Endothelial cell (in vitro differentiated cells): ENCODE measurements at regions not wholly inside any gene's neighbourhood (a gene's known extent, or its start where the extent isn't known, plus 50 kb on each side); places are given as distances from the start of the nearest gene placed in this dataset.

ENCODE experiments used
- DNase-seq: peaks from one replicate; pipeline ENCODE4 v3.0.0; 2021; ENCODE audit warnings: low spot score
- H3K27ac Mint-ChIP-seq: one replicate; pipeline ENCODE4 v1.8.0; 2021; ENCODE audit warnings: mixed read lengths, inconsistent platforms; ENCODE audit not compliant: unreplicated experiment
- H3K27me3 Mint-ChIP-seq: one replicate; pipeline ENCODE4 v1.8.0; 2021; ENCODE audit warnings: mild to moderate bottlenecking, moderate library complexity, mixed read lengths, inconsistent platforms; ENCODE audit not compliant: unreplicated experiment
- H3K36me3 Mint-ChIP-seq: one replicate; pipeline ENCODE4 v1.8.0; 2021; ENCODE audit warnings: mild to moderate bottlenecking, low read depth, mixed read lengths, inconsistent platforms; ENCODE audit not compliant: unreplicated experiment
- H3K4me1 Mint-ChIP-seq: one replicate; pipeline ENCODE4 v1.8.0; 2021; ENCODE audit warnings: mild to moderate bottlenecking, mixed read lengths, inconsistent platforms; ENCODE audit not compliant: unreplicated experiment
- H3K4me3 Mint-ChIP-seq: one replicate; pipeline ENCODE4 v1.8.0; 2021; ENCODE audit warnings: mild to moderate bottlenecking, mixed read lengths, inconsistent platforms; ENCODE audit not compliant: unreplicated experiment
- H3K9me3 Mint-ChIP-seq: one replicate; pipeline ENCODE4 v1.8.0; 2021; ENCODE audit warnings: mixed read lengths, inconsistent platforms; ENCODE audit not compliant: unreplicated experiment
- CTCF ChIP-seq: fragments of 200-600 bp; sonication (generic); IDR thresholded peaks from one replicate; pipeline ENCODE4 v1.5.0; 2021; ENCODE audit warnings: antibody characterized with exemption; ENCODE audit not compliant: unreplicated experiment

- no peak for TF ChIP-seq CTCF
- no peak for DNase-seq
- Mint-ChIP-seq H3K36me3 (no peaks in the 10 kb centered on the region), H3K27ac (no peak overlapping the region), H3K9me3 (no peaks in the 10 kb centered on the region), H3K4me1 (no peaks in the 10 kb centered on the region), H3K4me3 (no peak overlapping the region), H3K27me3 (no peaks in the 10 kb centered on the region)
Observed at GRCh38 chrX:150158554-150159332, 204.4 kb upstream of the MAMLD1 start.

GRCh38 chrX:150159537-150159936 is 203.6 kb upstream of the MAMLD1 start:
- no peak for DNase-seq
- Mint-ChIP-seq H3K27me3 (no peaks in the 10 kb centered on the region), H3K27ac (no peak overlapping the region), H3K4me3 (no peak overlapping the region), H3K36me3 (no peaks in the 10 kb centered on the region), H3K9me3 (no peaks in the 10 kb centered on the region), H3K4me1 (no peaks in the 10 kb centered on the region)
- no peak for TF ChIP-seq CTCF

- no peak for TF ChIP-seq CTCF
Observed at GRCh38 chrX:150160656-150161055, 202.5 kb upstream of the MAMLD1 start.

GRCh38 chrX:150161193-150161592 is 201.9 kb upstream of the MAMLD1 start:
- no peak for DNase-seq
- Mint-ChIP-seq H3K27me3 (no peaks in the 10 kb centered on the region), H3K9me3 (no peaks in the 10 kb centered on the region), H3K36me3 (no peaks in the 10 kb centered on the region), H3K27ac (no peak overlapping the region), H3K4me3 (no peak overlapping the region), H3K4me1 (no peaks in the 10 kb centered on the region)
- TF ChIP-seq CTCF, result no peak

More at GRCh38 chrX:150160656-150161055, 202.5 kb upstream of the MAMLD1 start:
- Mint-ChIP-seq H3K27ac (no peak overlapping the region), H3K4me1 (no peaks in the 10 kb centered on the region), H3K27me3 (no peaks in the 10 kb centered on the region), H3K36me3 (no peaks in the 10 kb centered on the region), H3K4me3 (no peak overlapping the region), H3K9me3 (no peaks in the 10 kb centered on the region)
- no peak for DNase-seq

GRCh38 chrX:150162141-150162540 is 201.0 kb upstream of the MAMLD1 start:
- DNase-seq, result no peak
- TF ChIP-seq CTCF, result no peak
- no peaks in the 10 kb centered on the region for H3K36me3 Mint-ChIP-seq
- no peaks in the 10 kb centered on the region for H3K27me3 Mint-ChIP-seq
- no peak overlapping the region for H3K4me3 Mint-ChIP-seq
- H3K27ac Mint-ChIP-seq, result no peak overlapping the region
- no peaks in the 10 kb centered on the region for H3K4me1 Mint-ChIP-seq
- no peaks in the 10 kb centered on the region for H3K9me3 Mint-ChIP-seq
